OCI-LY7 (cell line): ENCODE measurements at regions not wholly inside any gene's neighbourhood (a gene's known extent, or its start where the extent isn't known, plus 50 kb on each side); places are given as distances from the start of the nearest gene placed in this dataset.

Experiments used
- BruUV-seq: library from RNA; stranded (reverse); fragments of 400-500 nt; replicated peaks from 2 replicates; lab custom pipeline; 2021; lab: Mats Ljungman, UMichigan
- CTCF ChIA-PET: fragments of 300-600 bp; sonication (Branson Sonifier 250); formaldehyde crosslinking; loops from one replicate; lab custom pipeline; 2022; ENCODE audit warnings: antibody characterized with exemption; ENCODE audit not compliant: unreplicated experiment; lab: Charles Lee
- POLR2A ChIA-PET: fragments of 300-600 bp; sonication (Branson Sonifier 250); formaldehyde crosslinking; loops from one replicate; lab custom pipeline; 2022; ENCODE audit warnings: antibody characterized with exemption; lab: Charles Lee
- DNase-seq: peaks from one replicate; pipeline ENCODE4 v3.0.0-alpha.2; 2015; ENCODE audit warnings: low spot score
- H2AFZ ChIP-seq: fragments of 200-600 bp; sonication (generic), shearing (Covaris generic); 2 replicates; pipeline ENCODE4 v1.6.1; 2014; ENCODE audit warnings: mild to moderate bottlenecking, antibody characterized with exemption, low read length, moderate library complexity
- H3K27ac ChIP-seq: fragments of 200-600 bp; sonication (generic); 2 replicates; pipeline ENCODE4 v1.5.1; 2014; ENCODE audit warnings: mixed run types, low read depth, mild to moderate bottlenecking, moderate library complexity, low read length, inconsistent platforms; ENCODE audit not compliant: poor library complexity, severe bottlenecking
- H3K36me3 ChIP-seq: fragments of 200-600 bp; sonication (generic); 2 replicates; pipeline ENCODE4 v1.6.1; 2014; ENCODE audit warnings: mild to moderate bottlenecking, antibody characterized with exemption, low read length, moderate library complexity, mixed read lengths; ENCODE audit not compliant: insufficient read depth
- H3K4me1 ChIP-seq: fragments of 200-600 bp; sonication (generic); 2 replicates; pipeline ENCODE4 v1.5.1; 2014; ENCODE audit warnings: mild to moderate bottlenecking, low read length; ENCODE audit not compliant: insufficient read depth, poor library complexity, severe bottlenecking
- H3K4me2 ChIP-seq: fragments of 200-600 bp; sonication (generic); 2 replicates; pipeline ENCODE4 v1.6.1; 2014; ENCODE audit warnings: mild to moderate bottlenecking, low read length
- H3K4me3 ChIP-seq: fragments of 200-600 bp; sonication (generic); 2 replicates; pipeline ENCODE4 v1.5.1; 2014; ENCODE audit warnings: mild to moderate bottlenecking, low read depth, low read length; ENCODE audit not compliant: poor library complexity, severe bottlenecking
- H3K79me2 ChIP-seq: fragments of 200-600 bp; sonication (generic); 2 replicates; pipeline ENCODE4 v1.6.1; 2016; ENCODE audit warnings: low read depth, mild to moderate bottlenecking, low read length, moderate library complexity, mixed read lengths; ENCODE audit not compliant: insufficient read depth
- H3K9me2 ChIP-seq: fragments of 200-600 bp; sonication (generic); 2 replicates; pipeline ENCODE4 v1.6.1; 2016; ENCODE audit warnings: mild to moderate bottlenecking, low read length, mixed read lengths; ENCODE audit not compliant: insufficient read depth
- H3K9me3 ChIP-seq: fragments of 200-600 bp; sonication (generic); 2 replicates; pipeline ENCODE4 v1.6.1; 2014; ENCODE audit warnings: mild to moderate bottlenecking, mixed run types, low read length, mixed read lengths
- H4K20me1 ChIP-seq: fragments of 200-600 bp; sonication (generic); 2 replicates; pipeline ENCODE4 v1.6.1; 2014; ENCODE audit warnings: mild to moderate bottlenecking, antibody characterized with exemption, low read length, moderate library complexity, mixed read lengths; ENCODE audit not compliant: insufficient read depth
- CTCF ChIP-seq: fragments of 200-600 bp; sonication (generic); conservative IDR thresholded peaks from 2 replicates; pipeline ENCODE4 v1.5.1; 2014; ENCODE audit warnings: mild to moderate bottlenecking, antibody characterized with exemption, low read length, moderate library complexity, mixed read lengths
- EZH2phosphoT487 ChIP-seq: fragments of 200-600 bp; sonication (generic); IDR thresholded peaks from 2 replicates; pipeline ENCODE4 v1.6.1; 2018; ENCODE audit warnings: low read depth, borderline replicate concordance, mild to moderate bottlenecking, mixed run types, antibody characterized with exemption, low read length, moderate library complexity, mixed read lengths
- intact Hi-C: fragments of 100-400 bp; cut with micrococcal nuclease; formaldehyde crosslinking; loops from one replicate; pipeline ENCODE4 v1.10.0; 2022; ENCODE audit not compliant: unreplicated experiment

GRCh38 chr4:36734334-36734733, 452.9 kb downstream of the DTHD1 start:
- DNase-seq = no peak
- Histone ChIP-seq H3K9me3 (no peaks in the 10 kb centered on the region), H3K27ac (no peak overlapping the region), H3K79me2 (no peaks in the 10 kb centered on the region), H3K36me3 (no peaks in the 10 kb centered on the region), H3K4me2 (no peak overlapping the region), H3K4me1 (no peaks in the 10 kb centered on the region), H3K4me3 (no peak overlapping the region), H4K20me1 (no peaks in the 10 kb centered on the region), H2AFZ (no peak overlapping the region), H3K9me2 (no peaks in the 10 kb centered on the region)
- intact Hi-C loops = no loop called here
- TF ChIP-seq CTCF = no peak
- no peak for TF ChIP-seq EZH2phosphoT487
- ChIA-PET POLR2A (no interaction called here), CTCF (no interaction called here)
- BruUV-seq = no TSS peak

- Histone ChIP-seq H3K79me2 (no peaks in the 10 kb centered on the region), H3K4me1 (no peaks in the 10 kb centered on the region), H3K4me3 (no peak overlapping the region), H3K27ac (no peak overlapping the region), H3K9me2 (no peaks in the 10 kb centered on the region), H3K36me3 (no peaks in the 10 kb centered on the region), H3K9me3 (no peaks in the 10 kb centered on the region), H4K20me1 (no peaks in the 10 kb centered on the region), H2AFZ (no peak overlapping the region), H3K4me2 (no peak overlapping the region)
- intact Hi-C loops = no loop called here
- no peak for DNase-seq
- TF ChIP-seq EZH2phosphoT487 (no peak), CTCF (no peak)
- BruUV-seq = no TSS peak
- ChIA-PET CTCF (no interaction called here), POLR2A (no interaction called here)
Observed at GRCh38 chr4:36737691-36738090, 456.3 kb downstream of the DTHD1 start.

- H3K9me3 ChIP-seq = no peaks in the 10 kb centered on the region
- TF ChIP-seq CTCF (no peak), EZH2phosphoT487 (no peak)
- H3K27ac ChIP-seq = no peak overlapping the region
- CTCF ChIA-PET = no interaction called here
- no TSS peak for BruUV-seq
- no peaks in the 10 kb centered on the region for H3K4me1 ChIP-seq
- intact Hi-C loops = no loop called here
- POLR2A ChIA-PET = no interaction called here
- H3K79me2 ChIP-seq = no peaks in the 10 kb centered on the region
- DNase-seq = no peak
- no peak overlapping the region for H2AFZ ChIP-seq
- no peak overlapping the region for H3K4me3 ChIP-seq
- H3K4me2 ChIP-seq = no peak overlapping the region
- H4K20me1 ChIP-seq = no peaks in the 10 kb centered on the region
- H3K9me2 ChIP-seq = no peaks in the 10 kb centered on the region
- no peaks in the 10 kb centered on the region for H3K36me3 ChIP-seq
Observed at GRCh38 chr4:36740796-36741310, 459.4 kb downstream of the DTHD1 start.
